Endothelial cell of umbilical vein (primary cell): ENCODE measurements at regions not wholly inside any gene's neighbourhood (a gene's known extent, or its start where the extent isn't known, plus 50 kb on each side); places are given as distances from the start of the nearest gene placed in this dataset.

ENCODE experiments used
- BruUV-seq: library from RNA; stranded (reverse); fragments of 400-500 nt; replicated peaks from 2 replicates; lab custom pipeline; 2021; lab: Mats Ljungman, UMichigan
- CTCF ChIA-PET: fragments of 300-600, 350-600 bp; sonication (Branson Sonifier 250); formaldehyde crosslinking; loops from one replicate; lab custom pipeline; 2021; ENCODE audit warnings: antibody characterized with exemption, inconsistent platforms; lab: Charles Lee
- POLR2A ChIA-PET: fragments of 300-600, 350-600 bp; sonication (Branson Sonifier 250); formaldehyde crosslinking; loops from one replicate; lab custom pipeline; 2021; ENCODE audit warnings: antibody characterized with exemption, inconsistent platforms; lab: Charles Lee
- DNase-seq: peaks from one replicate; pipeline ENCODE4 v3.0.0-alpha.2; 2011; ENCODE audit warnings: low read depth, low spot score
- FAIRE-seq: peaks from 2 replicates; lab custom pipeline; 2011; peaks lifted over from hg19 to GRCh38; lab: Jason Lieb, UNC
- H2AFZ ChIP-seq: 2 replicates; pipeline ENCODE4 v1.6.0; 2012; ENCODE audit warnings: low read depth, low read length, control low read depth, inconsistent platforms
- H3K27ac ChIP-seq: 2 replicates; pipeline ENCODE4 v1.5.1; 2011; ENCODE audit warnings: low read depth, mild to moderate bottlenecking, control low read depth, low read length, moderate library complexity; ENCODE audit not compliant: insufficient read depth
- H3K27me3 ChIP-seq, 2 experiments: 2 replicates each; pipeline versions ENCODE4 v1.6.0 to v1.6.1; 2011; ENCODE audit warnings: low read length in 2 of 2, mixed read lengths in 1 of 2; ENCODE audit not compliant: control insufficient read depth in 2 of 2, insufficient read depth in 2 of 2
- H3K36me3 ChIP-seq, 2 experiments: 2 replicates in 1 of 2; 3 replicates in 1 of 2; pipeline ENCODE4 v1.5.1; 2011; ENCODE audit warnings: low read length in 2 of 2, mild to moderate bottlenecking in 1 of 2, moderate library complexity in 1 of 2; ENCODE audit not compliant: control insufficient read depth in 2 of 2, insufficient read depth in 2 of 2; ENCODE audit errors: extremely low read depth in 1 of 2
- H3K4me1 ChIP-seq: 3 replicates; pipeline ENCODE4 v1.5.1; 2011; ENCODE audit warnings: mild to moderate bottlenecking, low read length; ENCODE audit not compliant: control insufficient read depth, insufficient read depth; ENCODE audit errors: extremely low read depth
- H3K4me2 ChIP-seq: 2 replicates; pipeline ENCODE4 v1.6.1; 2011; ENCODE audit warnings: low read length, control low read depth, mixed read lengths; ENCODE audit not compliant: insufficient read depth
- H3K4me3 ChIP-seq, 3 experiments: fragments of 200-600 bp in 1 of 3; sonication (generic), shearing (Covaris generic) in 1 of 3; replicated peaks in 1 of 3; 2 replicates each; pipeline ENCODE4 v1.5.1; 2011 to 2016; ENCODE audit warnings: control low read depth in 3 of 3, low read length in 3 of 3, mild to moderate bottlenecking in 2 of 3, inconsistent platforms in 1 of 3, low read depth in 1 of 3, moderate library complexity in 1 of 3; ENCODE audit not compliant: insufficient read depth in 1 of 3
- H3K79me2 ChIP-seq: 2 replicates; pipeline ENCODE4 v1.6.0; 2012; ENCODE audit warnings: low read length, inconsistent platforms; ENCODE audit not compliant: control insufficient read depth, insufficient read depth
- H3K9ac ChIP-seq: replicated peaks from 2 replicates; pipeline ENCODE3; 2011; ENCODE audit warnings: low read length, control low read depth; ENCODE audit not compliant: insufficient read depth; ENCODE audit errors: extremely low read depth
- H3K9me1 ChIP-seq: replicated peaks from 3 replicates; pipeline ENCODE4 v1.6.0; 2011; ENCODE audit warnings: mild to moderate bottlenecking, low read length; ENCODE audit not compliant: control insufficient read depth, insufficient read depth; ENCODE audit errors: extremely low read depth
- H3K9me3 ChIP-seq: replicated peaks from 2 replicates; pipeline ENCODE4 v1.5.1; 2012; ENCODE audit warnings: low read length, inconsistent platforms; ENCODE audit not compliant: control insufficient read depth, insufficient read depth
- H4K20me1 ChIP-seq: replicated peaks from 2 replicates; pipeline ENCODE3; 2011; ENCODE audit warnings: mild to moderate bottlenecking, low read length; ENCODE audit not compliant: control insufficient read depth, insufficient read depth; ENCODE audit errors: extremely low read depth
- EZH2 ChIP-seq: IDR thresholded peaks from 2 replicates; pipeline ENCODE4 v1.6.1; 2012; ENCODE audit warnings: borderline replicate concordance, low read depth, mild to moderate bottlenecking, moderate library complexity, low read length, inconsistent platforms; ENCODE audit not compliant: severe bottlenecking
- FOS ChIP-seq: IDR thresholded peaks from 2 replicates; pipeline ENCODE4 v1.6.1; 2011; ENCODE audit warnings: mild to moderate bottlenecking, low read length, moderate library complexity, borderline replicate concordance; ENCODE audit not compliant: insufficient read depth
- GATA2 ChIP-seq: IDR thresholded peaks from 2 replicates; pipeline ENCODE4 v1.7.0; 2011; ENCODE audit warnings: low read depth, mild to moderate bottlenecking, moderate library complexity, mixed read lengths, low read length; ENCODE audit not compliant: insufficient read length, insufficient read depth
- JUN ChIP-seq: IDR thresholded peaks from 2 replicates; pipeline ENCODE4 v1.6.1; 2011; ENCODE audit warnings: borderline replicate concordance, low read depth; ENCODE audit not compliant: insufficient read length, insufficient read depth
- MYC ChIP-seq: IDR thresholded peaks from one replicate; pipeline ENCODE4 v1.6.1; 2011; ENCODE audit warnings: mild to moderate bottlenecking, low read depth, low read length
- POLR2A ChIP-seq: IDR thresholded peaks from 2 replicates; pipeline ENCODE4 v1.6.1; 2012; ENCODE audit warnings: low read depth, mild to moderate bottlenecking, control low read depth, low read length
- POLR2AphosphoS5 ChIP-seq: IDR thresholded peaks from 2 replicates; pipeline ENCODE4 v1.6.1; 2012; ENCODE audit warnings: low read depth, mild to moderate bottlenecking, control low read depth, low read length, moderate library complexity; ENCODE audit not compliant: insufficient read depth
- dilution Hi-C: fragments of 300-500 bp; cut with MboI; formaldehyde crosslinking; loops from one replicate; pipeline ENCODE4 v1.15.0; 2019; ENCODE audit warnings: low sequenced_read_pairs; ENCODE audit not compliant: extremely low pct_ligation_motif_present
- intact Hi-C: fragments of 100-400 bp; cut with micrococcal nuclease; formaldehyde crosslinking; loops from one replicate; pipeline ENCODE4 v1.10.0; 2022
- TF ChIP-seq, protein P1 (sequence below): IDR thresholded peaks from 2 replicates; pipeline ENCODE4 v1.6.1; 2011; ENCODE audit not compliant: insufficient read depth, insufficient read length
- TF ChIP-seq, protein P2 (sequence below), 2 donors: IDR thresholded peaks; 1 replicate in 1 of 2; 2 replicates in 1 of 2; pipeline ENCODE4 v1.5.1; 2011; ENCODE audit warnings: low read length in 2 of 2, mild to moderate bottlenecking in 2 of 2, moderate library complexity in 2 of 2, control low read depth in 1 of 2, inconsistent platforms in 1 of 2, low read depth in 1 of 2; ENCODE audit not compliant: insufficient read depth in 1 of 2; ENCODE audit errors: extremely low read depth in 1 of 2

DNA sequence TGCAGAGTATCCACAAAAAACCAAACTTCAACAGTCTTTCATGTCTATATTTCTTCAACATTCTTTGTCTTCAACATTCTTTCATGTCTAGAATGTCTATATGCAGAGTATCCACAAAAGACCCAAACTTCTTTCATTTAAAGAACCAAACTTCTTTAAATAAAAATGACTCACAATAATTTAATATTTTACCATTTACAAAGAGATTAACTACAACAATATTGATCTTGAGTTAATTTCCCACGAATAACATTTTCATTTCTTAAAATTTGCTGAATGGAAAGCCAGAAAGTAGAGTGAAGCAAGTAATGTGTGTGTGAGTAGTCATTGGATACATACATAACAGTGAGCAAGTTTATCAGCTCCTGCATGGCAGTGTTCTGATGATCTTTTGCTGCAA, 1069.7 kb downstream of the EFNB2 start, which contains the start of gene DAOA:
TSS of gene DAOA (plus strand) at position 301 of the 400 bp plus-strand sequence.
- Histone ChIP-seq H3K9ac (no peak within 1 kb of the TSS), H3K79me2 (no peaks in the 10 kb centered on the region), H3K36me3 (no peaks in the 10 kb centered on the region), H3K27me3 (no peaks in the 10 kb centered on the region), H2AFZ (no peak within 1 kb of the TSS), H3K9me3 (no peaks in the 10 kb centered on the region), H3K27ac (no peak within 1 kb of the TSS), H4K20me1 (no peaks in the 10 kb centered on the region), H3K4me3 (no peak within 1 kb of the TSS), H3K4me2 (no peak within 1 kb of the TSS), H3K4me1 (peaks cover 5% of the 10 kb centered on the region), H3K9me1 (no peaks in the 10 kb centered on the region)
- DNase-seq = no peak
- dilution Hi-C loops (no loop called here), intact Hi-C loops (no loop called here)
- TF ChIP-seq POLR2A = no peak
- TF ChIP-seq FOS = no peak
- TF ChIP-seq EZH2 = no peak
- TF ChIP-seq, protein P1, sequence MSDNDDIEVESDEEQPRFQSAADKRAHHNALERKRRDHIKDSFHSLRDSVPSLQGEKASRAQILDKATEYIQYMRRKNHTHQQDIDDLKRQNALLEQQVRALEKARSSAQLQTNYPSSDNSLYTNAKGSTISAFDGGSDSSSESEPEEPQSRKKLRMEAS = no peak
- no peak for TF ChIP-seq GATA2
- TF ChIP-seq POLR2AphosphoS5 = no peak
- no peak for TF ChIP-seq MYC
- TF ChIP-seq, protein P2, sequence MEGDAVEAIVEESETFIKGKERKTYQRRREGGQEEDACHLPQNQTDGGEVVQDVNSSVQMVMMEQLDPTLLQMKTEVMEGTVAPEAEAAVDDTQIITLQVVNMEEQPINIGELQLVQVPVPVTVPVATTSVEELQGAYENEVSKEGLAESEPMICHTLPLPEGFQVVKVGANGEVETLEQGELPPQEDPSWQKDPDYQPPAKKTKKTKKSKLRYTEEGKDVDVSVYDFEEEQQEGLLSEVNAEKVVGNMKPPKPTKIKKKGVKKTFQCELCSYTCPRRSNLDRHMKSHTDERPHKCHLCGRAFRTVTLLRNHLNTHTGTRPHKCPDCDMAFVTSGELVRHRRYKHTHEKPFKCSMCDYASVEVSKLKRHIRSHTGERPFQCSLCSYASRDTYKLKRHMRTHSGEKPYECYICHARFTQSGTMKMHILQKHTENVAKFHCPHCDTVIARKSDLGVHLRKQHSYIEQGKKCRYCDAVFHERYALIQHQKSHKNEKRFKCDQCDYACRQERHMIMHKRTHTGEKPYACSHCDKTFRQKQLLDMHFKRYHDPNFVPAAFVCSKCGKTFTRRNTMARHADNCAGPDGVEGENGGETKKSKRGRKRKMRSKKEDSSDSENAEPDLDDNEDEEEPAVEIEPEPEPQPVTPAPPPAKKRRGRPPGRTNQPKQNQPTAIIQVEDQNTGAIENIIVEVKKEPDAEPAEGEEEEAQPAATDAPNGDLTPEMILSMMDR (IDR thresholded peaks at IDR 0.05; ENCODE audit: extremely low read depth in 1 of 2, insufficient read depth in 1 of 2, low read depth in 1 of 2, low read length in 2 of 2) = no peak
- TF ChIP-seq JUN = no peak
- FAIRE-seq = no peak
- ChIA-PET CTCF (interaction anchor here (0.9 kb wide), 1 partner anchor 55 kb away, joined by 4 read pairs; no protein-coding TSS in a partner anchor), POLR2A (no interaction called here)
- BruUV-seq = no TSS peak
